Inflammatory macrophage treated with lipopolysaccharide for 4 hours (primary cell): ENCODE measurements at regions not wholly inside any gene's neighbourhood (a gene's known extent, or its start where the extent isn't known, plus 50 kb on each side); places are given as distances from the start of the nearest gene placed in this dataset.

Source experiments
- DNase-seq: peaks from one replicate; pipeline ENCODE4 v3.0.0-alpha.2; 2020

GRCh38 chr5:73263001-73263710 lies 90.2 kb downstream of the TMEM174 start:
- DNase-seq, result no peak

- DNase-seq, result no peak
Observed at GRCh38 chr5:73256862-73257261, 83.9 kb downstream of the TMEM174 start.

GRCh38 chr5:73256462-73256861 lies 83.5 kb downstream of the TMEM174 start:
- DNase-seq, result no peak

- DNase-seq, result no peak
Observed at GRCh38 chr5:73256012-73256411, 83.0 kb downstream of the TMEM174 start.

- no peak for DNase-seq
Observed at GRCh38 chr5:73254642-73255041, 81.6 kb downstream of the TMEM174 start.

- no peak for DNase-seq
Observed at GRCh38 chr5:73253047-73253660, 80.2 kb downstream of the TMEM174 start.

GRCh38 chr5:73250645-73251044 lies 77.7 kb downstream of the TMEM174 start:
- no peak for DNase-seq

- no peak for DNase-seq
Observed at GRCh38 chr5:73242735-73243134, 69.7 kb downstream of the TMEM174 start.

GRCh38 chr5:73238873-73239272 lies 65.9 kb downstream of the TMEM174 start:
- DNase-seq, result no peak

- no peak for DNase-seq
Observed at GRCh38 chr5:73236541-73237128, 63.6 kb downstream of the TMEM174 start.

- no peak for DNase-seq
Observed at GRCh38 chr5:73234204-73234555, 61.2 kb downstream of the TMEM174 start.

- no peak for DNase-seq
Observed at GRCh38 chr5:73233461-73234203, 60.6 kb downstream of the TMEM174 start.

GRCh38 chr5:73233053-73233460 lies 60.1 kb downstream of the TMEM174 start:
- no peak for DNase-seq

GRCh38 chr5:73232266-73233041 lies 59.5 kb downstream of the TMEM174 start:
- no peak for DNase-seq

- no peak for DNase-seq
Observed at GRCh38 chr5:73231246-73231778, 58.3 kb downstream of the TMEM174 start.

GRCh38 chr5:73230264-73231245 lies 57.6 kb downstream of the TMEM174 start:
- DNase-seq, result no peak

- DNase-seq, result no peak
Observed at GRCh38 chr5:73229271-73229670, 56.3 kb downstream of the TMEM174 start.

- no peak for DNase-seq
Observed at GRCh38 chr5:73228052-73228451, 55.1 kb downstream of the TMEM174 start.
